ENCODE measurements at regions not wholly inside any gene's neighbourhood (a gene's known extent, or its start where the extent isn't known, plus 50 kb on each side); places are given as distances from the start of the nearest gene placed in this dataset.
A peak's percentile ranks its signal among the peaks of the same experiment; 100 is the strongest.

DNA sequence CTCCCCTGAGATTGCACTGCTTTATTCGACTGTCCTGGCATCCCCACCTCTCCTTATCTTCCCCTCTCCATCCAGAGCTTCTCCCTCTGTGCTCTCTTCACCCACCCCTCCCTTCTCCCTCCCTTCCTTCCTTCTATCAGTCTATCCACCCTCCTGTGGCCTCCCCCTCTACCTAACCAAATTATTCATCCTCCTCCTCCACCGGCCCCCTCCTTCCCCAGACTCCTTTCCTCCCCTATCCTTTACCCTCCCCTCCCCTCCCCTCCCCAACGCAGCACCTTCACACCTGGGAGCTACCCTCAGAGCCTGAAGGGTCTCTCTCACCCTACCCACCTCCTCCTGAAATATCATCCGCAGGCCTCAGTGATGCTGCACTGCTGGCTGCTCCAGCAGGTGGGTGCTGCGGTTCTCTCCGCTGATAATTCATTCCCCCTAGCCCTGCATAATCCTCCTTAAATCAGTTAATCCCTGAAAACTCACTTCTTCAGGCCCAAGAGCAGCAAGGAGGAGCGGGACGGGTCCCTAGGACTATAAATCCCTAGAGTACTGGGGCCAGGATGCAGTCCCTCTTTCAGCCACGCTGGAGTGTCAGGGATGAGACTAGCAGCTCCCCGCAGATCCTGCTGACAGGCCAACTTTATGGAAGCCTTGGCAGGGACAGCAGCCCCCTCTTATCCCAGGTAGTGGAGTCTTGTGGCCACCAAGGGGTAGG lies 97.8 kb downstream of the PCDH1 start:
- 46 to 57% (median 52%) methylated on average over 10 of the region's 10 CpGs for WGBS, 3 donors
- no peak for DNase-seq
- H3K27ac ChIP-seq: no peak overlapping the region

DNA sequence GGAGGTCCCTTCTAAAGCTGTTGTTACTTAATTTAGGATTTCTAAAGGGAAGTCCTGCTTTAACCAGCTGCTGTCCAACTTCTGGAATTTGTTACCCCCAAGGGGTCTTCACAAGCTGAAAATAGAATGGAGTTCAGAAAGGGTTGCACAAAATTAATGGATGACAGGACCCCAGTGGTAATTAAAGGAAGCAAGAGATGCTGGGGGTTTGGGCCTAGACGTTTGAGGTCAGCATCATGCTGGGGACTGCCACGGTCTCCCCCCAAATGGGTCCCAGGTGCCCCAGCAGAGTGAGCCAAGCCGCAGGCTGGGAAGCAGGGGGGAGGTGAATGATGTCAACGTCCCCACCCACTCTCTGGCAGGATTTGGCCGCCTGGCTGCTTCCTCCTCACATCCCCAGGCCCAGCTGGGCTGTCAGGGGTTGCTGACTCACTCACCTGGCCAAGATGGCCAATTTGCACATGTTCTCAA lies 97.5 kb upstream of the ARAP3 start:
- no peaks in the 10 kb centered on the region for H3K4me1 ChIP-seq (ENCODE audit: insufficient read depth)
- DNase-seq: peak in 1 of 5 donors; percentile 25
- no peak overlapping the region for H3K4me3 ChIP-seq
- WGBS, 3 donors: 17 to 25% (median 19%) methylated on average over 5 of the region's 5 CpGs
- H3K27ac ChIP-seq: no peak overlapping the region
- H3K9me3 ChIP-seq: no peaks in the 10 kb centered on the region
- intact Hi-C loops (cut with DNase I): no loop called here
- H3K36me3 ChIP-seq: no peaks in the 10 kb centered on the region
- TF ChIP-seq, protein P1, sequence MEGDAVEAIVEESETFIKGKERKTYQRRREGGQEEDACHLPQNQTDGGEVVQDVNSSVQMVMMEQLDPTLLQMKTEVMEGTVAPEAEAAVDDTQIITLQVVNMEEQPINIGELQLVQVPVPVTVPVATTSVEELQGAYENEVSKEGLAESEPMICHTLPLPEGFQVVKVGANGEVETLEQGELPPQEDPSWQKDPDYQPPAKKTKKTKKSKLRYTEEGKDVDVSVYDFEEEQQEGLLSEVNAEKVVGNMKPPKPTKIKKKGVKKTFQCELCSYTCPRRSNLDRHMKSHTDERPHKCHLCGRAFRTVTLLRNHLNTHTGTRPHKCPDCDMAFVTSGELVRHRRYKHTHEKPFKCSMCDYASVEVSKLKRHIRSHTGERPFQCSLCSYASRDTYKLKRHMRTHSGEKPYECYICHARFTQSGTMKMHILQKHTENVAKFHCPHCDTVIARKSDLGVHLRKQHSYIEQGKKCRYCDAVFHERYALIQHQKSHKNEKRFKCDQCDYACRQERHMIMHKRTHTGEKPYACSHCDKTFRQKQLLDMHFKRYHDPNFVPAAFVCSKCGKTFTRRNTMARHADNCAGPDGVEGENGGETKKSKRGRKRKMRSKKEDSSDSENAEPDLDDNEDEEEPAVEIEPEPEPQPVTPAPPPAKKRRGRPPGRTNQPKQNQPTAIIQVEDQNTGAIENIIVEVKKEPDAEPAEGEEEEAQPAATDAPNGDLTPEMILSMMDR (IDR thresholded peaks at IDR 0.05): no peak
- TF ChIP-seq POLR2A (IDR thresholded peaks at IDR 0.05): no peak
- TF ChIP-seq EP300 (IDR thresholded peaks at IDR 0.05): no peak
- no peaks in the 10 kb centered on the region for H3K27me3 ChIP-seq

More for the DNA sequence above, 97.8 kb downstream of the PCDH1 start:
- TF ChIP-seq EP300 (IDR thresholded peaks at IDR 0.05): no peak
- TF ChIP-seq POLR2A (IDR thresholded peaks at IDR 0.05): no peak
- TF ChIP-seq, protein P1 (IDR thresholded peaks at IDR 0.05): no peak
- intact Hi-C loops (cut with DNase I): no loop called here
- no peaks in the 10 kb centered on the region for H3K27me3 ChIP-seq
- H3K36me3 ChIP-seq: no peaks in the 10 kb centered on the region
- H3K9me3 ChIP-seq: no peaks in the 10 kb centered on the region
- H3K4me3 ChIP-seq: no peak overlapping the region
- no peaks in the 10 kb centered on the region for H3K4me1 ChIP-seq (ENCODE audit: insufficient read depth)

DNA sequence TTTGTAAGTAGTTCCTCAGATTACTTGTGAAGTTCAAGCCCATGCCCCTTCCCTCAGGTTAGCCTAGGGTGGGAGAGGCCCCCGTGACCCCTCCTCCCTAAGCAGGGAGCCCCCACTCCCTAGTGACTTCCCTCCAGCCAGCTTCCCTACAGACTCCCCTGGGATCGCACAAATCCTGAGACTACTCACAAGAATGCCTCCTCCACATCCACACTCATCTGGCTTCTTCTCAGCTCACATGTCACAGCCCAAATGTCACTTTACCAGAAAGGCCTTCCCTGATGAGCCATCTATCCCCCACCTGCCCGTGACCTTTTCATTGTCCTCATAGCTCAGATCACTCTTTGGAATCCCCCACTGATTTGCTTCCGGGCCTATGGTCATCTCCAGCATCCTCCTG lies 96.7 kb upstream of the ARAP3 start:
- TF ChIP-seq, protein P1 (IDR thresholded peaks at IDR 0.05): no peak
- TF ChIP-seq EP300 (IDR thresholded peaks at IDR 0.05) (no peak), POLR2A (IDR thresholded peaks at IDR 0.05) (no peak)
- intact Hi-C loops (cut with DNase I): no loop called here
- no peaks in the 10 kb centered on the region for H3K4me1 ChIP-seq (ENCODE audit: insufficient read depth)
- no peaks in the 10 kb centered on the region for H3K27me3 ChIP-seq
- no peaks in the 10 kb centered on the region for H3K9me3 ChIP-seq
- 60 to 69% (median 64%) methylated on average over 4 of the region's 4 CpGs for WGBS, 3 donors
- DNase-seq: no peak
- no peak overlapping the region for H3K27ac ChIP-seq
- no peak overlapping the region for H3K4me3 ChIP-seq
- H3K36me3 ChIP-seq: no peaks in the 10 kb centered on the region

DNA sequence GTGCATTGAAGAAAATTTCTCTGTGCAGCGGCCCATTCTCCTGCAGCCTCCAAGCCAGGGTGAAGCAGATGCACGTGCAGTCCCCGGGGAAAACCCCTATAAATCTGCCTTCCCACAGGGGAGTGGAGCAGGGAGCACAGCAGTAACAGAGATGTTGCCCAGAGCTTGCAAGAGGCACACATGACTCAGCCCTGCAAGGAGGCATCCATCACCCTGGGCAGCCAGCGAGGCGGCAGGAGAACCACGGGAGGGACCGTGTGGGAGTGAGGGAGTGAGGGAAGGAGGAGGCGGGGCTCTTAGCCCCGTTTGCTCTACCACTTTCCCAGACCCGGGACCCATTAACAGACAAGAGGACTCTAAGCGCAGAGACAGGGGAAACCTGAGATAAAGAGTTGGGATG lies 96.2 kb upstream of the ARAP3 start:
- Histone ChIP-seq H3K4me3 (no peak overlapping the region), H3K4me1 (ENCODE audit: insufficient read depth) (no peaks in the 10 kb centered on the region), H3K9me3 (no peaks in the 10 kb centered on the region), H3K27me3 (no peaks in the 10 kb centered on the region), H3K36me3 (no peaks in the 10 kb centered on the region), H3K27ac (no peak overlapping the region)
- TF ChIP-seq EP300 (IDR thresholded peaks at IDR 0.05) (no peak), POLR2A (IDR thresholded peaks at IDR 0.05) (no peak)
- TF ChIP-seq, protein P1 (IDR thresholded peaks at IDR 0.05): no peak
- peak in 3 of 5 donors; percentile 19 to 39 (median 20) for DNase-seq
- intact Hi-C loops (cut with DNase I): no loop called here
- WGBS, 3 donors: 11 to 14% (median 11%) methylated on average over 11 of the region's 11 CpGs
